22Rv1 (cell line): ENCODE measurements at regions not wholly inside any gene's neighbourhood (a gene's known extent, or its start where the extent isn't known, plus 50 kb on each side); places are given as distances from the start of the nearest gene placed in this dataset.
"Not testable (repeated sequence)": the region's sequence is repeated elsewhere in the genome, so short reads cannot be mapped to it uniquely, and the experiment has no call there.

Experiments used
- H3K27ac ChIP-seq: fragments of 450-650 bp; 2 replicates; pipeline ENCODE4 v1.5.1; 2017
- CTCF ChIP-seq: fragments of 450-650 bp; IDR thresholded peaks from 2 replicates; pipeline ENCODE4 v1.5.1; 2017; ENCODE audit warnings: mild to moderate bottlenecking
- ZFX ChIP-seq: fragments of 450-650 bp; IDR thresholded peaks from 2 replicates; pipeline ENCODE4 v1.6.1; 2017; ENCODE audit warnings: antibody characterized with exemption, borderline replicate concordance

- TF ChIP-seq CTCF: no peak
- no peak for TF ChIP-seq ZFX
Measured at GRCh38 chr15:39515765-39516164, 65.1 kb upstream of the THBS1 start.

GRCh38 chr15:39517122-39517855, 63.6 kb upstream of the THBS1 start:
- TF ChIP-seq ZFX (no peak), CTCF (no peak)
- no peak overlapping the region for H3K27ac ChIP-seq

More at GRCh38 chr15:39515765-39516164, 65.1 kb upstream of the THBS1 start:
- H3K27ac ChIP-seq: no peak overlapping the region

- not testable (repeated sequence) for H3K27ac ChIP-seq
Measured at GRCh38 chr15:39523968-39524367, 56.9 kb upstream of the THBS1 start.

GRCh38 chr15:39529457-39529856, 51.4 kb upstream of the THBS1 start:
- no peak overlapping the region for H3K27ac ChIP-seq
- TF ChIP-seq CTCF: no peak
- no peak for TF ChIP-seq ZFX

DNA sequence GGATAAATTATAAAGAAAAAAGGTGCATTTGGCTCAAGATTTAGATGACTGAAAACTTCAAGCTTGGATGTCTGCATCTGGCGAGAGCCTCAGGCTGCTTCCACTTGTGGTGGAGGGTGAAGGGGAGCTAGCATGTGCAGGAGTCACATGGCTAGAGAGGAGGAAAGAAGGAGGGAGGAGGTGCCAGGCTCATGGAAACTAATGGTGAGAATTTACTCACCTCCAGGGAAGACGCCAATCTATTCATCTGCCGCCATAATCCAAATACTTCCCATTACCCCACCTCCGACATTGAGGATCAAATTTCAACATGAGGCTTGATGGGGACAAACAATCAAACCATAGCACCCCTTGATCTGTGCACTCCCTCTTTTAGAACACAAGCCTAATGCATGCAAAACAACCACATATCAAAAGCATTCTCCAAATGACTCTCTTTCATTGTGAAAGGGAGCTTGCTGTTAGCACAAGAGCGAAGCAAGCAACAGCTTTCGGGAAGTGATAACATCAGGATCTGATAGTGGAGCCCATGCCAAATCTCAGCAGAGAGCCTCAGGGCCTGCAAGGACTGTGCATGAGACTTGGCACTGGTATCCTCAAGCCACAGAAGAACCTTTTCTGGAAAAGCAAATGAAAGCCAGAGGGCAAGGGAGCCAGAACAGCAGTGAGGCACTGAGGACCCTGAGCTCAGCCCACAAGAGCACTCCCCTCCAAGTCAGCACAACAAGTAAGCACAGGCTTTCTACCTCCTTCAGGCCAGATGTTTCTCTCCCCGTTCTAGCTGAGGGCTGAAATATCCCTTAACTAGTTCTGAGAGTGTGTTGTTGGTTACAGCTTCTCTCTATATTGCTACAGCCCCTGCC, 50.2 kb upstream of the THBS1 start:
- TF ChIP-seq CTCF (no peak), ZFX (no peak)
- peak overlapping the region; percentile 66 for H3K27ac ChIP-seq
